PC-3 (cell line): ENCODE measurements at regions not wholly inside any gene's neighbourhood (a gene's known extent, or its start where the extent isn't known, plus 50 kb on each side); places are given as distances from the start of the nearest gene placed in this dataset.

ENCODE experiments used
- CTCF ChIP-seq: fragments of 300-600 bp; sonication (generic); conservative IDR thresholded peaks from 2 replicates; pipeline ENCODE4 v1.5.1; 2017; ENCODE audit warnings: antibody characterized with exemption, low read depth, mild to moderate bottlenecking, low read length
- EZH2 ChIP-seq: fragments of 300-600 bp; sonication (generic); IDR thresholded peaks from one replicate; pipeline ENCODE4 v1.6.1; 2017; ENCODE audit warnings: antibody characterized with exemption, mild to moderate bottlenecking, low read length; ENCODE audit not compliant: unreplicated experiment
- EZH2phosphoT487 ChIP-seq: fragments of 300-600 bp; sonication (generic); IDR thresholded peaks from 2 replicates; pipeline ENCODE4 v1.6.1; 2018; ENCODE audit warnings: mild to moderate bottlenecking, antibody characterized with exemption, low read length, borderline replicate concordance

DNA sequence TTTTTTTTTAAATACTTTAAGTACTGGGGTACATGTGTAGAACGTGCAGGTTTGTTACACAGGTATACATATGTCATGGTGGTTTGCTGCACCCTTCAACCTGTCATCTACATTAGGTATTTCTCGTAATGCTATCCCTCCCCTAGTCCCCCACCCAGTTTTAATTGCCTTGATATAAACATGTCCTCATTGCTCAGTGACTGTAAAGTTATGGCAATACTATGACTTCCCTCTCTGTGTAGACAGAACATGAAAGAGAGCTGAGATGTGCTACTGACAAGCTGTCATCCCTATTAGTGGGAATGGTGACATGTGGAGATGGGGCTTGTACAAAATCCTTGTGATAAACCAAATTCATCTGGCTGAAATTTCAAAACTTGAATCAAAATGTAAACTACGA is 449.7 kb upstream of the TRIB2 start:
- TF ChIP-seq CTCF = no peak
- no peak for TF ChIP-seq EZH2phosphoT487
- no peak for TF ChIP-seq EZH2
